HG03095 (cell line): ENCODE measurements at regions not wholly inside any gene's neighbourhood (a gene's known extent, or its start where the extent isn't known, plus 50 kb on each side); places are given as distances from the start of the nearest gene placed in this dataset.

Source experiments
- ATAC-seq: cut with Tn5 transposase; IDR thresholded peaks from one replicate; pipeline ENCODE4 v1.9.1; 2021; ENCODE audit warnings: moderate library complexity; ENCODE audit not compliant: unreplicated experiment

DNA sequence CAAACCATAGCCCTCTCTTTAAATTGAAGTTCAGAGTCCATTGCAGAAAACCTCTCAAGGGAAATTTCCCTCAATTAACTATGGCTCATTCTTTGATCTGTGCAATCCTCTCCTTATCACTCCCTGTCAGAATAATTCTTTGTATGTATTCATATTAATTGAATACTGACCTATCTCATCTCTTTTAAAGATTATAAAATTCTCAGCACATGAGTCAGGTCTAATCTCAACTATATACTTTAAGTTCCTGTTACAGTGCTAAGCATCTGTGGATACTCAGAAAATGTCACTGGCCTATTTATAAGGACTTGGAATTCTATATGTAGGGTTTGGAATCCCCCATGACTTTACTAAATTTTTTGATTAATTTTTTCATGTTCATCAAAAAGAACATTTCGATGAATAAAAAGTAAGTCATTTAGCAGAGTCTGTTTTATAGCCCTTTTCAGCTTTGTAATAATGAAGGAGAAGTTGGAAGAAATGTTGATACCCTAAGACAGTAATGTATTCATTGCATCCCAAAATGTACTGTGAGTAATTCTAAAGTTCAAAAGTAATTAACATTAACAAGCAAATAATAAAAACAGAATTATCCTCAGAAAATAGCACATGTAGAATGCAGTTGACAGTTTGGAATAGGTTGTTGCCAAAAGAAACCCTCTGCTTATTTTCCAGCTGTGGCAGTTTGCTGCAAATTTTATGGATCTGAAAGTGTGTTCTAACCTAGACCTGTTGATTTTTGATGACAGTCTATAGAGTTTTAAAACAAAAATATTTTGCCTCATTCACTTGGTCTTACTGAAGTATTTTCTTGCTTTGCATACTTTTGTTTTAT lies 503.4 kb upstream of the CBLB start:
- ATAC-seq, result no peak

DNA sequence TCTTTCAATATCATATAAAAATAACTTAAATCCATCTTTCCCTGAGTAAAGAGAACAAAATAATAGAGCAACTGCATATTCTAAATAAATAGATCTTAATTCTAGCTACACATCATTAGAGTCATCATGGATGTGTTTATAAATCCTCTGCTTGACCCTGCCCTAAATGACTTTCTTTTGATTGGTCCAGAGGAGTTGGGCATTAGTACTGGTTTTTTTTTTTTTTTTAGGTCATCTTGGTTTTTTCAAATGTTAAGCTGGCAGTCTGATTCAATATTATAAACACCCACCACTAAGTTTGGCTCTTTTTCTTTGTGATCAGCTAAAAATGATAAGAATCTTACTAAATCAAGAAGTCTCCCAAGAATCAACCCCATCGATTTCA lies 504.0 kb upstream of the CBLB start:
- no peak for ATAC-seq

- no peak for ATAC-seq
These were observed 507.3 kb upstream of the CBLB start for GRCh38 chr3:106376016-106376570.

DNA sequence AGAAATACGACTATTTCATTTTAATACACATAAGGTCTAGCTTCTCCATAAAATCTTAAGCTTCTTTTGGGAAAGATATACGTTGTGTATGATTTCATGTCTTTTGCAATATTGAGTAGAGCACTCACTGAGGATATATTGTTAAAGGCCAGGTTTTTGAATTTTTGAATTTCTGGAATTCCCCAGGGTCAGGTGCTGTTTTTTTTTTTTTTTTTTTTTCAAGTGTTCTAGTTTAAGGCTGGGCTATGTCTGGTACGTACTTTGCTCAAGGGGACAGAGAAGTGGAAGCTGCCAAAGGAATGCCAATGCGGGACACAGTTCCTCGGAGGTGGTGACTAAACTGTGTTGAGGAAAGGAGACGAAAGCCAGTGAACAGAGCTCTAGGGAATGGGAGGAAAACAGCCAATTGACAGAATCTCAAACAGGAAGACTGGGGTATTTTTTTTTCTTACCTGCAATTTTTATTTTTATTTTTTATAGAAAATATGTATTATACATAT lies 510.5 kb upstream of the CBLB start:
- no peak for ATAC-seq

DNA sequence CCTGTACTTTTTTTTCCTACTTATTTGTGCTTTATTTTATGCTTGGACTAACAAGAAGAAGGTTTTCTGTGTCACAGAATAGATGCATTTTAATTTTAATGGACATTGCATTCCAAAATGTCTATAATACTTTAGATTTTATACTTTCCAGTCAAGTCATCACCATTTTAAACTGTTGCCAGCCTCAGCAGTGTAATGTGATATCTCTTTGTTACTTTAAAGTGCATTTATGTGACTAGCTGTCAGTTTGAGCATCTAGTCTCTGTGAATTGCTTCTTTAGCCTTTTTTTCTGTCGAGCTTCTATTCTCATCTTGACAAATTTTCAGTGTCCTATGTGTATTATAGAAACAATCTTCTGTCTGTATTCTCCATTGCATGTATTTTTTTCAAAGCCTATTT lies 511.4 kb upstream of the CBLB start:
- ATAC-seq, result no peak

GRCh38 chr3:106381286-106381938 lies 512.6 kb upstream of the CBLB start:
- ATAC-seq, result no peak

DNA sequence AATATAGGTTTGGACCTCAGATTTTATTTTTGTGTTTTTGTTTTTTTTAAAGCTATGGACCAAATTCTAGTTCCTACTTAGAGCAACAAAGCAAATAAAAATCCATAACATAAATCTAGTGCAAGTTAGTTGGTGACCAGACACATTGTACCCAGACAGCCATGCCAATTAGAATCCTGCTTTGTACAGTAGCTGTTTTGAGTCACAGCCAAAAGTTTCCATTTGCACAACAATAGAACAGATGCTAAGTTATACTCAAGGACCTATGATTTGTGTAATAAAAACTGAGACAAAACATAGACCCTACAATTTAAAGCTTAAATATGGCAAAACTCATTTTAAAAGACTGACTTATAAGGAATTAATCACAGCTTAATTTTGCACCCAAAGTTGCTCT lies 513.1 kb upstream of the CBLB start:
- ATAC-seq, result no peak

DNA sequence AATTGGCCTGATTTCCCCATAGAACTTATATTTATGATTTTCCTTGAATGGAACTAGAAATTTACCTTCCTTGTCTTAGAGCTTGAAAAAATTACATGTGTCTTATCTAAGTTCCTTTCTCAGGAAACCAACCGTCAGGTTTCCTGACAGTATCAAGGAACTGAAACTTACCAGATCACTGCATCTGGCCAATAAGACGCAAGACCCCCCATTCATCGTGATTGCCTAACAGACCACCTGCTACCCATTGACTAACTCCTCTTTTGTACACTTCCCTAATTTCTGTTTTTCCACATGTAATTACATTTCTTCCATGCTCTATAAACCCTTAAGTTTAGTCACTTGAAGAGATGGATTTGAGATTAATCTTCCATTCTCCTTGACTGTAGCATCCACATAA lies 517.2 kb upstream of the CBLB start:
- ATAC-seq, result no peak

GRCh38 chr3:106392915-106393314 lies 524.1 kb upstream of the CBLB start:
- no peak for ATAC-seq

GRCh38 chr3:106397006-106397405 lies 528.2 kb upstream of the CBLB start:
- ATAC-seq, result no peak

- no peak for ATAC-seq
These were observed 530.2 kb upstream of the CBLB start for GRCh38 chr3:106398891-106399600.

GRCh38 chr3:106399761-106400160 lies 530.9 kb upstream of the CBLB start:
- no peak for ATAC-seq

GRCh38 chr3:106401666-106402490 lies 533.1 kb upstream of the CBLB start:
- ATAC-seq, result no peak

- no peak for ATAC-seq
These were observed 534.7 kb upstream of the CBLB start for GRCh38 chr3:106403371-106404145.

- no peak for ATAC-seq
These were observed 544.9 kb upstream of the CBLB start for GRCh38 chr3:106413683-106414082.

GRCh38 chr3:106420628-106421027 lies 551.8 kb upstream of the CBLB start:
- ATAC-seq, result no peak

- ATAC-seq, result no peak
These were observed 552.6 kb upstream of the CBLB start for GRCh38 chr3:106421426-106421825.

GRCh38 chr3:106421909-106422308 lies 553.1 kb upstream of the CBLB start:
- ATAC-seq, result no peak

- ATAC-seq, result no peak
These were observed 554.8 kb upstream of the CBLB start for GRCh38 chr3:106423321-106424225.
